ENCODE measurements at regions not wholly inside any gene's neighbourhood (a gene's known extent, or its start where the extent isn't known, plus 50 kb on each side); places are given as distances from the start of the nearest gene placed in this dataset.

- no peak for TF ChIP-seq CTCF (IDR thresholded peaks at IDR 0.05)
- no peak for TF ChIP-seq POLR2AphosphoS5 (IDR thresholded peaks at IDR 0.05)
- no peak for TF ChIP-seq POLR2A (IDR thresholded peaks at IDR 0.05)
- TF ChIP-seq EP300 (IDR thresholded peaks at IDR 0.05): no peak
These were observed 57.9 kb upstream of the CCL1 start for GRCh38 chr17:34420900-34421299.
